Liver (tissue), 8 donors: ENCODE measurements at regions not wholly inside any gene's neighbourhood (a gene's known extent, or its start where the extent isn't known, plus 50 kb on each side); places are given as distances from the start of the nearest gene placed in this dataset.

Experiments
- DNase-seq: peaks from one replicate; pipeline ENCODE4 v3.0.0-alpha.2; 2017; ENCODE audit warnings: low spot score
- H3K27ac ChIP-seq, 2 donors: one replicate each; pipeline ENCODE4 v1.7.0; 2013; ENCODE audit warnings: inconsistent platforms in 2 of 2, low read length in 2 of 2, control low read depth in 1 of 2, low read depth in 1 of 2, mild to moderate bottlenecking in 1 of 2
- H3K27me3 ChIP-seq, 4 donors: one replicate each; pipeline versions ENCODE4 v1.6.1 to v1.7.0; 2013; ENCODE audit warnings: low read length in 3 of 4, inconsistent platforms in 1 of 4, mild to moderate bottlenecking in 1 of 4, moderate library complexity in 1 of 4; ENCODE audit not compliant: control insufficient read depth in 4 of 4, insufficient read depth in 4 of 4
- H3K36me3 ChIP-seq, 4 donors: one replicate each; pipeline versions ENCODE4 v1.6.1 to v1.7.0; 2013; ENCODE audit warnings: low read length in 3 of 4, mild to moderate bottlenecking in 3 of 4, low read depth in 1 of 4, moderate library complexity in 1 of 4; ENCODE audit not compliant: control insufficient read depth in 4 of 4, insufficient read depth in 3 of 4
- H3K4me1 ChIP-seq, 4 donors: one replicate each; pipeline versions ENCODE4 v1.6.1 to v1.7.0; 2013; ENCODE audit warnings: low read length in 3 of 4, mild to moderate bottlenecking in 3 of 4, moderate library complexity in 1 of 4; ENCODE audit not compliant: control insufficient read depth in 4 of 4, insufficient read depth in 4 of 4
- H3K4me3 ChIP-seq, 3 donors: one replicate each; pipeline versions ENCODE4 v1.6.1 to v1.7.0; 2013; ENCODE audit warnings: low read length in 3 of 3, control low read depth in 1 of 3, low read depth in 1 of 3, mild to moderate bottlenecking in 1 of 3
- H3K9ac ChIP-seq, 2 donors: one replicate each; pipeline ENCODE4 v1.7.0; 2013; ENCODE audit warnings: low read length in 2 of 2, mild to moderate bottlenecking in 2 of 2, moderate library complexity in 2 of 2, control low read depth in 1 of 2, low read depth in 1 of 2
- H3K9me3 ChIP-seq, 4 donors: one replicate each; pipeline versions ENCODE4 v1.6.1 to v1.7.0; 2013; ENCODE audit warnings: low read length in 3 of 4; ENCODE audit not compliant: control insufficient read depth in 4 of 4
- ATF3 ChIP-seq: IDR thresholded peaks from 2 replicates; pipeline ENCODE4 v1.6.1; 2016; ENCODE audit warnings: antibody characterized with exemption
- CTCF ChIP-seq: fragments of 150-350 bp; IDR thresholded peaks from 2 replicates; pipeline ENCODE4 v1.5.1; 2017; ENCODE audit warnings: improper control_type of control experiment, low read depth, low read length; ENCODE audit not compliant: missing input control
- EGR1 ChIP-seq, 2 donors: IDR thresholded peaks; 2 replicates each; pipeline ENCODE4 v1.6.1; 2016 to 2018; ENCODE audit warnings: antibody characterized with exemption in 2 of 2, low read depth in 2 of 2
- FOXA1 ChIP-seq: IDR thresholded peaks from 2 replicates; pipeline ENCODE4 v1.6.1; 2016; ENCODE audit warnings: antibody characterized with exemption
- FOXA2 ChIP-seq: IDR thresholded peaks from 2 replicates; pipeline ENCODE4 v1.6.1; 2016; ENCODE audit warnings: antibody characterized with exemption
- GABPA ChIP-seq, 2 donors: IDR thresholded peaks in 1 of 2; conservative IDR thresholded peaks in 1 of 2; 2 replicates each; pipeline ENCODE4 v1.6.1; 2016; ENCODE audit warnings: antibody characterized with exemption in 2 of 2, mild to moderate bottlenecking in 1 of 2, moderate library complexity in 1 of 2
- HNF4A ChIP-seq, 2 donors: conservative IDR thresholded peaks; 2 replicates each; pipeline ENCODE4 v1.6.1; 2016; ENCODE audit warnings: antibody characterized with exemption in 2 of 2, mild to moderate bottlenecking in 2 of 2
- HNF4G ChIP-seq: IDR thresholded peaks from 2 replicates; pipeline ENCODE4 v1.6.1; 2016; ENCODE audit warnings: antibody characterized with exemption
- MAX ChIP-seq: IDR thresholded peaks from 2 replicates; pipeline ENCODE4 v1.6.1; 2016; ENCODE audit warnings: antibody characterized with exemption
- RAD21 ChIP-seq, 2 donors: IDR thresholded peaks; 2 replicates each; pipeline ENCODE4 v1.6.1; 2016; ENCODE audit warnings: antibody characterized with exemption in 2 of 2, mild to moderate bottlenecking in 2 of 2
- REST ChIP-seq: IDR thresholded peaks from 2 replicates; pipeline ENCODE4 v1.6.1; 2016; ENCODE audit warnings: antibody characterized with exemption, mild to moderate bottlenecking
- RXRA ChIP-seq, 2 donors: IDR thresholded peaks; 2 replicates each; pipeline ENCODE4 v1.6.1; 2017 to 2018; ENCODE audit warnings: antibody characterized with exemption in 2 of 2, mild to moderate bottlenecking in 1 of 2
- SP1 ChIP-seq: IDR thresholded peaks from 2 replicates; pipeline ENCODE4 v1.6.1; 2018; ENCODE audit warnings: antibody characterized with exemption, mild to moderate bottlenecking
- TAF1 ChIP-seq: conservative IDR thresholded peaks from 2 replicates; pipeline ENCODE4 v1.6.1; 2016; ENCODE audit warnings: antibody characterized with exemption, mild to moderate bottlenecking
- YY1 ChIP-seq: IDR thresholded peaks from 2 replicates; pipeline ENCODE4 v1.6.1; 2016; ENCODE audit warnings: antibody characterized with exemption, mild to moderate bottlenecking
- ZBTB33 ChIP-seq: IDR thresholded peaks from 2 replicates; pipeline ENCODE4 v1.6.1; 2016; ENCODE audit warnings: antibody characterized with exemption
- WGBS: extraction: QIAGEN DNeasy Blood & Tissue Kit; methylation state at CpG from one replicate; pipeline ENCODE4 v1.1.7; 2013; 5-methylcytosine and 5-hydroxymethylcytosine counted together
- donor health status: healthy.
- donor health status: healthy.
- donor health status: healthy.
- donor health status: healthy.
- donor health status: healthy.

GRCh38 chr9:93807166-93808074 lies 147.7 kb downstream of the BARX1 start:
- 76% methylated on average over 14 of the region's 14 CpGs for WGBS
- Histone ChIP-seq H3K27me3 (no peaks in the 10 kb centered on the region), H3K9me3 (peaks cover 0 to 4% (median 2%) of the 10 kb centered on the region in 4 donors)

More at GRCh38 chr9:93807166-93808074, 147.7 kb downstream of the BARX1 start:
- Histone ChIP-seq H3K27ac (no peak overlapping the region), H3K4me1 (no peaks in the 10 kb centered on the region), H3K4me3 (no peak overlapping the region), H3K36me3 (no peaks in the 10 kb centered on the region), H3K9ac (no peak overlapping the region)
- DNase-seq: peak; percentile 23
- no peak for TF ChIP-seq ZBTB33
- TF ChIP-seq FOXA2: no peak
- no peak for TF ChIP-seq MAX
- TF ChIP-seq ATF3: no peak
- no peak for TF ChIP-seq HNF4G
- no peak for TF ChIP-seq CTCF
- TF ChIP-seq FOXA1: no peak
- TF ChIP-seq RXRA (IDR thresholded peaks at IDR 0.05): no peak
- TF ChIP-seq HNF4A (conservative IDR thresholded peaks at IDR 0.05): no peak
- no peak for TF ChIP-seq EGR1 (IDR thresholded peaks at IDR 0.05; ENCODE audit: low read depth in 2 of 2)
- TF ChIP-seq GABPA (IDR thresholded peaks at IDR 0.05 in 1 of 2, conservative IDR thresholded peaks at IDR 0.05 in 1 of 2): no peak
- no peak for TF ChIP-seq TAF1
- TF ChIP-seq RAD21 (IDR thresholded peaks at IDR 0.05): no peak
- TF ChIP-seq SP1: no peak
- no peak for TF ChIP-seq REST
- no peak for TF ChIP-seq YY1
